ENCODE measurements at regions not wholly inside any gene's neighbourhood (a gene's known extent, or its start where the extent isn't known, plus 50 kb on each side); places are given as distances from the start of the nearest gene placed in this dataset.

DNA sequence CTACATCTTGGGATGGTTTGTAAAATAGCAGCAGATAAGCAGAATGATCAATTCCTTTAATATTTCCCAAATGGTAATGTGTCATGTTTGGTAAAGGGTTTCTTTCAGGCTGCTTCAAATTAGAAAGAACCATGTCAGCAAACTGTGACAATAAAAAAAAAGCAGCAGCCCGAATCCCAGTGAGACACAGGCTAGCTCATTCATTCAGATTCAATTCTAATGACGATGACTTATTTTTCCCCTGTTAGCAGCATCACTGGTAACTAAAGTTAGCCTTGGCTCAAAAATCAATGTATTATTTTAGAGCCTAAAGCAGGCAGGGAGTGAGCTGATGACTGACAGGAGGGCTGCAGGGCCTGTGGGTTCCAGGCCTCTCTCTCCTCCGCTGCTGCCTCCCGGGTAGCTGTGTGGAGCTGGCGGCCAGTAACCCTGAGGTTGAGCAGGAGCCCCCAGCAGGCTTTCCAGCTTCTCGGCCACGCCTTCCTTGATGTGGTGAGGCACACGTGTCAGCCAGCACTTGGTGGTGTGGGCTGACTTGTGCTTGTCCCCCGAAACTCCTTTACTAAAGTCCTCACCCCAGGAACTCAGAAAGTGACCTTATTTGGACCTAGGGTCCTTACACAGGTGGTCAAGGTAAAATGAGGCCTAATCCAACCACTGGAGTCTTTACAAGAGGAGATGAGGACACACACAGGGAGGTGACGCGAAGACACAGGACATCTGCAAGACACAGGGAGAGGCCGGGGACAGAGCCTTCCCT is 120.5 kb upstream of the HS6ST1 start:
- no peaks in the 10 kb centered on the region for H3K27me3 Mint-ChIP-seq (ENCODE audit: low read depth)
- no peaks in the 10 kb centered on the region for H3K9me3 Mint-ChIP-seq
- H3K4me1 Mint-ChIP-seq: peaks cover 24% of the 10 kb centered on the region
- CTCF ChIA-PET: no interaction called here
- no peaks in the 10 kb centered on the region for H3K36me3 Mint-ChIP-seq
- ATAC-seq: no peak
- TF ChIP-seq, protein P1, sequence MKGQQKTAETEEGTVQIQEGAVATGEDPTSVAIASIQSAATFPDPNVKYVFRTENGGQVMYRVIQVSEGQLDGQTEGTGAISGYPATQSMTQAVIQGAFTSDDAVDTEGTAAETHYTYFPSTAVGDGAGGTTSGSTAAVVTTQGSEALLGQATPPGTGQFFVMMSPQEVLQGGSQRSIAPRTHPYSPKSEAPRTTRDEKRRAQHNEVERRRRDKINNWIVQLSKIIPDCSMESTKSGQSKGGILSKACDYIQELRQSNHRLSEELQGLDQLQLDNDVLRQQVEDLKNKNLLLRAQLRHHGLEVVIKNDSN (CRISPR knock-in tag; IDR thresholded peaks at IDR 0.05): no peak
- TF ChIP-seq JAZF1 (CRISPR knock-in tag; IDR thresholded peaks at IDR 0.05): no peak
- no peak for TF ChIP-seq ZNF396 (CRISPR knock-in tag; IDR thresholded peaks at IDR 0.05; ENCODE audit: borderline replicate concordance)
- TF ChIP-seq, protein P2, sequence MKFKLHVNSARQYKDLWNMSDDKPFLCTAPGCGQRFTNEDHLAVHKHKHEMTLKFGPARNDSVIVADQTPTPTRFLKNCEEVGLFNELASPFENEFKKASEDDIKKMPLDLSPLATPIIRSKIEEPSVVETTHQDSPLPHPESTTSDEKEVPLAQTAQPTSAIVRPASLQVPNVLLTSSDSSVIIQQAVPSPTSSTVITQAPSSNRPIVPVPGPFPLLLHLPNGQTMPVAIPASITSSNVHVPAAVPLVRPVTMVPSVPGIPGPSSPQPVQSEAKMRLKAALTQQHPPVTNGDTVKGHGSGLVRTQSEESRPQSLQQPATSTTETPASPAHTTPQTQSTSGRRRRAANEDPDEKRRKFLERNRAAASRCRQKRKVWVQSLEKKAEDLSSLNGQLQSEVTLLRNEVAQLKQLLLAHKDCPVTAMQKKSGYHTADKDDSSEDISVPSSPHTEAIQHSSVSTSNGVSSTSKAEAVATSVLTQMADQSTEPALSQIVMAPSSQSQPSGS (CRISPR knock-in tag; IDR thresholded peaks at IDR 0.05; ENCODE audit: borderline replicate concordance, low read depth): no peak
- no peak for TF ChIP-seq NFYB (CRISPR knock-in tag; conservative IDR thresholded peaks at IDR 0.05; ENCODE audit: low read depth)
- no peak for TF ChIP-seq FOXK1 (CRISPR knock-in tag; IDR thresholded peaks at IDR 0.05)
- TF ChIP-seq ELF4 (CRISPR knock-in tag; IDR thresholded peaks at IDR 0.05; ENCODE audit: low read depth): no peak
- no peak for TF ChIP-seq HMGA2 (CRISPR knock-in tag; IDR thresholded peaks at IDR 0.05)
- no peak for TF ChIP-seq ZNF219 (CRISPR knock-in tag; IDR thresholded peaks at IDR 0.05; ENCODE audit: borderline replicate concordance)
- TF ChIP-seq, protein P3, sequence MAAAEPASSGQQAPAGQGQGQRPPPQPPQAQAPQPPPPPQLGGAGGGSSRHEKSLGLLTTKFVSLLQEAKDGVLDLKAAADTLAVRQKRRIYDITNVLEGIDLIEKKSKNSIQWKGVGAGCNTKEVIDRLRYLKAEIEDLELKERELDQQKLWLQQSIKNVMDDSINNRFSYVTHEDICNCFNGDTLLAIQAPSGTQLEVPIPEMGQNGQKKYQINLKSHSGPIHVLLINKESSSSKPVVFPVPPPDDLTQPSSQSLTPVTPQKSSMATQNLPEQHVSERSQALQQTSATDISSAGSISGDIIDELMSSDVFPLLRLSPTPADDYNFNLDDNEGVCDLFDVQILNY (CRISPR knock-in tag; IDR thresholded peaks at IDR 0.05): no peak
- TF ChIP-seq TEAD4 (CRISPR knock-in tag; IDR thresholded peaks at IDR 0.05): no peak
- TF ChIP-seq, protein P4, sequence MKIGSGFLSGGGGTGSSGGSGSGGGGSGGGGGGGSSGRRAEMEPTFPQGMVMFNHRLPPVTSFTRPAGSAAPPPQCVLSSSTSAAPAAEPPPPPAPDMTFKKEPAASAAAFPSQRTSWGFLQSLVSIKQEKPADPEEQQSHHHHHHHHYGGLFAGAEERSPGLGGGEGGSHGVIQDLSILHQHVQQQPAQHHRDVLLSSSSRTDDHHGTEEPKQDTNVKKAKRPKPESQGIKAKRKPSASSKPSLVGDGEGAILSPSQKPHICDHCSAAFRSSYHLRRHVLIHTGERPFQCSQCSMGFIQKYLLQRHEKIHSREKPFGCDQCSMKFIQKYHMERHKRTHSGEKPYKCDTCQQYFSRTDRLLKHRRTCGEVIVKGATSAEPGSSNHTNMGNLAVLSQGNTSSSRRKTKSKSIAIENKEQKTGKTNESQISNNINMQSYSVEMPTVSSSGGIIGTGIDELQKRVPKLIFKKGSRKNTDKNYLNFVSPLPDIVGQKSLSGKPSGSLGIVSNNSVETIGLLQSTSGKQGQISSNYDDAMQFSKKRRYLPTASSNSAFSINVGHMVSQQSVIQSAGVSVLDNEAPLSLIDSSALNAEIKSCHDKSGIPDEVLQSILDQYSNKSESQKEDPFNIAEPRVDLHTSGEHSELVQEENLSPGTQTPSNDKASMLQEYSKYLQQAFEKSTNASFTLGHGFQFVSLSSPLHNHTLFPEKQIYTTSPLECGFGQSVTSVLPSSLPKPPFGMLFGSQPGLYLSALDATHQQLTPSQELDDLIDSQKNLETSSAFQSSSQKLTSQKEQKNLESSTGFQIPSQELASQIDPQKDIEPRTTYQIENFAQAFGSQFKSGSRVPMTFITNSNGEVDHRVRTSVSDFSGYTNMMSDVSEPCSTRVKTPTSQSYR (CRISPR knock-in tag; IDR thresholded peaks at IDR 0.05): no peak
- no peak for TF ChIP-seq ZNF263 (CRISPR knock-in tag; IDR thresholded peaks at IDR 0.05; ENCODE audit: low read depth)
- no peak for TF ChIP-seq ESRRA (CRISPR knock-in tag; IDR thresholded peaks at IDR 0.05; ENCODE audit: borderline replicate concordance)
- TF ChIP-seq, protein P5, sequence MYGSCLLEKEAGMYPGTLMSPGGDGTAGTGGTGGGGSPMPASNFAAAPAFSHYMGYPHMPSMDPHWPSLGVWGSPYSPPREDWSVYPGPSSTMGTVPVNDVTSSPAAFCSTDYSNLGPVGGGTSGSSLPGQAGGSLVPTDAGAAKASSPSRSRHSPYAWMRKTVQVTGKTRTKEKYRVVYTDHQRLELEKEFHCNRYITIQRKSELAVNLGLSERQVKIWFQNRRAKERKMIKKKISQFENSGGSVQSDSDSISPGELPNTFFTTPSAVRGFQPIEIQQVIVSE (CRISPR knock-in tag; IDR thresholded peaks at IDR 0.05; ENCODE audit: borderline replicate concordance): no peak
- TF ChIP-seq, protein P6, sequence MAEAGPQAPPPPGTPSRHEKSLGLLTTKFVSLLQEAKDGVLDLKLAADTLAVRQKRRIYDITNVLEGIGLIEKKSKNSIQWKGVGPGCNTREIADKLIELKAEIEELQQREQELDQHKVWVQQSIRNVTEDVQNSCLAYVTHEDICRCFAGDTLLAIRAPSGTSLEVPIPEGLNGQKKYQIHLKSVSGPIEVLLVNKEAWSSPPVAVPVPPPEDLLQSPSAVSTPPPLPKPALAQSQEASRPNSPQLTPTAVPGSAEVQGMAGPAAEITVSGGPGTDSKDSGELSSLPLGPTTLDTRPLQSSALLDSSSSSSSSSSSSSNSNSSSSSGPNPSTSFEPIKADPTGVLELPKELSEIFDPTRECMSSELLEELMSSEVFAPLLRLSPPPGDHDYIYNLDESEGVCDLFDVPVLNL (CRISPR knock-in tag; IDR thresholded peaks at IDR 0.05; ENCODE audit: borderline replicate concordance, low read depth): no peak
- TF ChIP-seq, protein P7, sequence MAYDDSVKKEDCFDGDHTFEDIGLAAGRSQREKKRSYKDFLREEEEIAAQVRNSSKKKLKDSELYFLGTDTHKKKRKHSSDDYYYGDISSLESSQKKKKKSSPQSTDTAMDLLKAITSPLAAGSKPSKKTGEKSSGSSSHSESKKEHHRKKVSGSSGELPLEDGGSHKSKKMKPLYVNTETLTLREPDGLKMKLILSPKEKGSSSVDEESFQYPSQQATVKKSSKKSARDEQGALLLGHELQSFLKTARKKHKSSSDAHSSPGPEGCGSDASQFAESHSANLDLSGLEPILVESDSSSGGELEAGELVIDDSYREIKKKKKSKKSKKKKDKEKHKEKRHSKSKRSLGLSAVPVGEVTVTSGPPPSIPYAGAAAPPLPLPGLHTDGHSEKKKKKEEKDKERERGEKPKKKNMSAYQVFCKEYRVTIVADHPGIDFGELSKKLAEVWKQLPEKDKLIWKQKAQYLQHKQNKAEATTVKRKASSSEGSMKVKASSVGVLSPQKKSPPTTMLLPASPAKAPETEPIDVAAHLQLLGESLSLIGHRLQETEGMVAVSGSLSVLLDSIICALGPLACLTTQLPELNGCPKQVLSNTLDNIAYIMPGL (CRISPR knock-in tag; IDR thresholded peaks at IDR 0.05): no peak
- TF ChIP-seq ZNF121 (CRISPR knock-in tag; IDR thresholded peaks at IDR 0.05): no peak
- TF ChIP-seq, protein P8, sequence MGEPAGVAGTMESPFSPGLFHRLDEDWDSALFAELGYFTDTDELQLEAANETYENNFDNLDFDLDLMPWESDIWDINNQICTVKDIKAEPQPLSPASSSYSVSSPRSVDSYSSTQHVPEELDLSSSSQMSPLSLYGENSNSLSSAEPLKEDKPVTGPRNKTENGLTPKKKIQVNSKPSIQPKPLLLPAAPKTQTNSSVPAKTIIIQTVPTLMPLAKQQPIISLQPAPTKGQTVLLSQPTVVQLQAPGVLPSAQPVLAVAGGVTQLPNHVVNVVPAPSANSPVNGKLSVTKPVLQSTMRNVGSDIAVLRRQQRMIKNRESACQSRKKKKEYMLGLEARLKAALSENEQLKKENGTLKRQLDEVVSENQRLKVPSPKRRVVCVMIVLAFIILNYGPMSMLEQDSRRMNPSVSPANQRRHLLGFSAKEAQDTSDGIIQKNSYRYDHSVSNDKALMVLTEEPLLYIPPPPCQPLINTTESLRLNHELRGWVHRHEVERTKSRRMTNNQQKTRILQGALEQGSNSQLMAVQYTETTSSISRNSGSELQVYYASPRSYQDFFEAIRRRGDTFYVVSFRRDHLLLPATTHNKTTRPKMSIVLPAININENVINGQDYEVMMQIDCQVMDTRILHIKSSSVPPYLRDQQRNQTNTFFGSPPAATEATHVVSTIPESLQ (CRISPR knock-in tag; IDR thresholded peaks at IDR 0.05): no peak
- no peak overlapping the region; the same call in 1 of the 2 replicates for H3K27ac Mint-ChIP-seq
- POLR2A ChIA-PET: no interaction called here
- H3K4me3 Mint-ChIP-seq: no peak overlapping the region
- no peak for DNase-seq (ENCODE audit: low spot score)
